MM.1S (cell line): ENCODE measurements at regions not wholly inside any gene's neighbourhood (a gene's known extent, or its start where the extent isn't known, plus 50 kb on each side); places are given as distances from the start of the nearest gene placed in this dataset.

Experiments
- DNase-seq: peaks from one replicate; pipeline ENCODE4 v3.0.0-alpha.2; 2015
- H2AFZ ChIP-seq: fragments of 300-600 bp; sonication (generic); 2 replicates; pipeline ENCODE4 v1.6.0; 2016; ENCODE audit warnings: antibody characterized with exemption, low read length
- H3F3A ChIP-seq: fragments of 300-600 bp; sonication (generic); 2 replicates; pipeline ENCODE4 v1.6.1; 2016; ENCODE audit warnings: mild to moderate bottlenecking, antibody characterized with exemption, low read length, moderate library complexity, mixed read lengths; ENCODE audit not compliant: insufficient read depth
- H3K27ac ChIP-seq: fragments of 300-600 bp; sonication (generic); 2 replicates; pipeline ENCODE4 v1.5.1; 2016; ENCODE audit warnings: mild to moderate bottlenecking, low read length
- H3K27me3 ChIP-seq: fragments of 300-600 bp; sonication (generic); replicated peaks from 2 replicates; pipeline ENCODE4 v1.6.0; 2016; ENCODE audit warnings: low read length; ENCODE audit not compliant: insufficient read depth
- H3K36me3 ChIP-seq: fragments of 300-600 bp; sonication (generic); replicated peaks from 2 replicates; pipeline ENCODE4 v1.6.1; 2016; ENCODE audit warnings: mild to moderate bottlenecking, low read length, mixed read lengths; ENCODE audit not compliant: insufficient read depth
- H3K4me1 ChIP-seq: fragments of 300-600 bp; sonication (generic); 2 replicates; pipeline ENCODE4 v1.6.1; 2016; ENCODE audit warnings: low read length, mixed read lengths
- H3K4me2 ChIP-seq: fragments of 300-600 bp; sonication (generic); 2 replicates; pipeline ENCODE4 v1.6.0; 2016; ENCODE audit warnings: low read depth, low read length
- H3K4me3 ChIP-seq: fragments of 300-600 bp; sonication (generic); 2 replicates; pipeline ENCODE4 v1.5.1; 2016; ENCODE audit warnings: low read length, mixed read lengths
- H3K79me2 ChIP-seq: fragments of 300-600 bp; sonication (generic); 2 replicates; pipeline ENCODE4 v1.6.1; 2016; ENCODE audit warnings: mixed run types, low read length, mixed read lengths
- H3K9ac ChIP-seq: fragments of 300-600 bp; sonication (generic); 2 replicates; pipeline ENCODE4 v1.6.1; 2016; ENCODE audit warnings: low read length, mixed read lengths
- H3K9me2 ChIP-seq: fragments of 300-600 bp; sonication (generic); replicated peaks from 2 replicates; pipeline ENCODE4 v1.6.1; 2016; ENCODE audit warnings: mild to moderate bottlenecking, low read length, mixed read lengths; ENCODE audit not compliant: insufficient read depth
- H3K9me3 ChIP-seq: fragments of 300-600 bp; sonication (generic); replicated peaks from 2 replicates; pipeline ENCODE4 v1.6.1; 2016; ENCODE audit warnings: mild to moderate bottlenecking, low read length, mixed read lengths; ENCODE audit not compliant: insufficient read depth
- H4K20me1 ChIP-seq: fragments of 300-600 bp; sonication (generic); 2 replicates; pipeline ENCODE4 v1.6.1; 2016; ENCODE audit warnings: mild to moderate bottlenecking, low read length, moderate library complexity, mixed read lengths; ENCODE audit not compliant: insufficient read depth
- CTCF ChIP-seq: fragments of 300-600 bp; sonication (generic); IDR thresholded peaks from 2 replicates; pipeline ENCODE4 v1.5.1; 2016; ENCODE audit warnings: antibody characterized with exemption, low read length, mixed read lengths
- EZH2 ChIP-seq: fragments of 300-600 bp; sonication (generic); optimal IDR thresholded peaks from 2 replicates; pipeline ENCODE3; 2017; ENCODE audit warnings: low read depth, mild to moderate bottlenecking, antibody characterized with exemption, low read length, mixed read lengths
- EZH2phosphoT487 ChIP-seq: fragments of 300-600 bp; sonication (generic); IDR thresholded peaks from 2 replicates; pipeline ENCODE4 v1.6.1; 2018; ENCODE audit warnings: antibody characterized with exemption, low read length

- Histone ChIP-seq H3K9me3 (no peaks in the 10 kb centered on the region), H3K4me2 (no peak overlapping the region), H3K27me3 (no peaks in the 10 kb centered on the region), H3F3A (no peaks in the 10 kb centered on the region), H2AFZ (no peak overlapping the region), H3K36me3 (no peaks in the 10 kb centered on the region), H3K4me1 (no peaks in the 10 kb centered on the region), H4K20me1 (no peaks in the 10 kb centered on the region), H3K27ac (no peak overlapping the region), H3K4me3 (no peak overlapping the region), H3K9me2 (no peaks in the 10 kb centered on the region), H3K79me2 (no peaks in the 10 kb centered on the region), H3K9ac (no peak overlapping the region)
- TF ChIP-seq EZH2 (no peak), EZH2phosphoT487 (no peak), CTCF (no peak)
- no peak for DNase-seq
Measured at GRCh38 chr13:21884299-21884909, 213.5 kb downstream of the FGF9 start.

DNA sequence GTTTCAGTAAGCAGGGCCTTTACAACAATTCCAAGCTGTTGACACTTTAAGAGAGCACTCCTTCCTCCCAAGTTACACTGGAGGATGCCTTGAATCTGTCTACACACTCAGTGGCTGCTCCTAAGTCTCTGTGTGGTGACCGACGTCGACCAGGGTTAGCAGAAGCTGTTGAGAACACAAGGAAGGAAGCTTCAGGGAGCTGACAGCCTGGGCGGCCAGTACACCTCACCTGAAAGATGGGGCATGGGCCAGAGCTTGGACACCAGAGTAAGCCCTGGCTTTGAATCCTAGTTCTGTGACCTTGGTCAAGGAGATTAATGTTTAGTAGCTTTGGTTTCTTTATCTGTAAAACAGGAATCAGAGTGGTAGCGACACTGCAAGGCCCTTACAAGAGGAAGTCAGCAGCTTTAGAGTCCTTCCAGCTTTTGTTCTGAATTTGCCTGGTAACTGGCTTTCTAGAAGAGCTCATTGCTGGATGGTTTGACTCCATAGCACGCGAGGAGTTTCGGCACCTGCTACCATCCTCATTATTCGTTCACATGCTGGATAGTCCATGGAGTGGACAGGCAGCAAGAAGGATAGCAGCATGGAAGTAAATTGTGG lies 214.2 kb downstream of the FGF9 start:
- no peaks in the 10 kb centered on the region for H3K36me3 ChIP-seq
- H4K20me1 ChIP-seq, result no peaks in the 10 kb centered on the region
- H2AFZ ChIP-seq, result no peak overlapping the region
- no peaks in the 10 kb centered on the region for H3F3A ChIP-seq
- H3K9me3 ChIP-seq, result no peaks in the 10 kb centered on the region
- H3K4me1 ChIP-seq, result no peaks in the 10 kb centered on the region
- H3K27ac ChIP-seq, result no peak overlapping the region
- H3K9me2 ChIP-seq, result no peaks in the 10 kb centered on the region
- H3K4me2 ChIP-seq, result no peak overlapping the region
- H3K79me2 ChIP-seq, result no peaks in the 10 kb centered on the region
- H3K4me3 ChIP-seq, result no peak overlapping the region
- H3K9ac ChIP-seq, result no peak overlapping the region
- TF ChIP-seq EZH2phosphoT487, result no peak
- TF ChIP-seq EZH2, result no peak
- TF ChIP-seq CTCF, result no peak
- H3K27me3 ChIP-seq, result no peaks in the 10 kb centered on the region
- no peak for DNase-seq

GRCh38 chr13:21885714-21886224 lies 214.9 kb downstream of the FGF9 start:
- Histone ChIP-seq H3K27ac (no peak overlapping the region), H3K4me2 (no peak overlapping the region), H3K4me1 (no peaks in the 10 kb centered on the region), H3K4me3 (no peak overlapping the region), H3K36me3 (no peaks in the 10 kb centered on the region), H3K9me3 (no peaks in the 10 kb centered on the region), H3K9me2 (no peaks in the 10 kb centered on the region), H3K79me2 (no peaks in the 10 kb centered on the region), H2AFZ (no peak overlapping the region), H3F3A (no peaks in the 10 kb centered on the region), H3K27me3 (no peaks in the 10 kb centered on the region), H3K9ac (no peak overlapping the region), H4K20me1 (no peaks in the 10 kb centered on the region)
- DNase-seq, result no peak
- TF ChIP-seq EZH2phosphoT487 (no peak), CTCF (no peak), EZH2 (no peak)
